HG02610 (cell line): ENCODE measurements at regions not wholly inside any gene's neighbourhood (a gene's known extent, or its start where the extent isn't known, plus 50 kb on each side); places are given as distances from the start of the nearest gene placed in this dataset.

Experiments used
- ATAC-seq: cut with Tn5 transposase; IDR thresholded peaks from one replicate; pipeline ENCODE4 v1.9.1; 2021; ENCODE audit warnings: mild to moderate bottlenecking, moderate library complexity; ENCODE audit not compliant: unreplicated experiment

- ATAC-seq, result no peak
Measured at GRCh38 chr22:47716890-47717615, 954.6 kb downstream of the TBC1D22A start.

- no peak for ATAC-seq
Measured at GRCh38 chr22:47715866-47716578, 953.6 kb downstream of the TBC1D22A start.

- no peak for ATAC-seq
Measured at GRCh38 chr22:47713941-47714340, 951.5 kb downstream of the TBC1D22A start.

- no peak for ATAC-seq
Measured at GRCh38 chr22:47710135-47710534, 947.7 kb downstream of the TBC1D22A start.

GRCh38 chr22:47705350-47705749 is 942.9 kb downstream of the TBC1D22A start:
- ATAC-seq, result no peak

DNA sequence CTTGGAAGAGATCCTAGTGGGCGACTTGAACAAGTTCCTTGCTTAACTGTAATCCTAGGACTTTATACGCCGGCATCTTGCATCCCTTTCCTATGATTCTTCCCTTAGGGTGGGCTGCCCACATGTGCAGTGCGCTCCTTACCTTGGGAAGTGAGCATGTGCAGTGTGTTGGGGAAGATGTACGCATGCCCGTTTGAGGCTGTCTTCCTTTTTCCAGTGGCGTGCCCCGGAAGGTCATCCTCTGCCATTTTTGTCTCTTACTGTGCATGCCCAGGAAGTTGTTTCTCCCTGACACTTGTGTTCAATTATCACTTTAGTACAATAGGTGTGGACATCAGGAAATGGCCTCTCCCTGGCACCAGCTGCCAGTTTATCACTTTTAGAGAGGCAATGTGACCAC is 936.5 kb downstream of the TBC1D22A start:
- no peak for ATAC-seq

DNA sequence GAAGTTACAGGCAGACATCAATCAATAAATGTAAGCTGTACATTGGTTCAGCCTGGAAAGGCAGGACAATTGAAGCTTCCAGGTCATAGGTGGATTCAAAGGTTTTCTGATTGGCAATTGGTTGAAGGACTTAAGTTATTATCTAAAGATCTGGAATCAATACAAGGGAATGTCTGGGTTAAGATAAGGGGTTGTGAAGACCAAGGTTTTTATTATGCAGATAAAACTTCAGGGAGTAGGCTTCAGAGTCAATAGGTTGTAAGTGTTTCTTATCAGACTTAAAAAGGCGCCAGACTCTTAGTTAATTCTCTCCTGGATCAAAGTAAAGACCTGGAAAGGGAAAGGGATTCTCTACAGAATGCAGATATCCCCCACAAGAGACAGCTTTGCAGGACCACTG is 935.4 kb downstream of the TBC1D22A start:
- ATAC-seq, result no peak

GRCh38 chr22:47696776-47697175 is 934.3 kb downstream of the TBC1D22A start:
- no peak for ATAC-seq

GRCh38 chr22:47695176-47695575 is 932.7 kb downstream of the TBC1D22A start:
- ATAC-seq, result no peak

- ATAC-seq, result no peak
Measured at GRCh38 chr22:47694536-47695130, 932.2 kb downstream of the TBC1D22A start.

DNA sequence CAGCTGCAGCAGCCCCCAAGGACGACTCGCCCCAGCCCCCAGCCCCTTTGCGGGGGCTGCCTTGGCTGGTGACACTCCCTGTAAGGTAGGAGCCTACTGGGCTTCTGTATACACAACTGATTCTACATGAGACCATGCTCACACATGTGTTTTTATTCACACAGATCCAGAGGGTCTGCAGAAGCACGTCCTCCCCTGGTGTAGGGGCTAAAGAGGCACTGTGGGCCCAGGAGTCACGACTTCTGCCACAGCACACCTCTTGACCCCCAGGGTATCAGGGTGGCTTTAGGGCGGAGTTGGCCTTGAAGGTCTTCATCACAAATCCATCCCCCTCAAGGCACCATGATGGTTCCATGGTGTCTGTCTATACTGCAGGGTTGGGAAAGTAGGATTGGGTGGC is 931.2 kb downstream of the TBC1D22A start:
- no peak for ATAC-seq

- ATAC-seq, result no peak
Measured at GRCh38 chr22:47692811-47693210, 930.4 kb downstream of the TBC1D22A start.

DNA sequence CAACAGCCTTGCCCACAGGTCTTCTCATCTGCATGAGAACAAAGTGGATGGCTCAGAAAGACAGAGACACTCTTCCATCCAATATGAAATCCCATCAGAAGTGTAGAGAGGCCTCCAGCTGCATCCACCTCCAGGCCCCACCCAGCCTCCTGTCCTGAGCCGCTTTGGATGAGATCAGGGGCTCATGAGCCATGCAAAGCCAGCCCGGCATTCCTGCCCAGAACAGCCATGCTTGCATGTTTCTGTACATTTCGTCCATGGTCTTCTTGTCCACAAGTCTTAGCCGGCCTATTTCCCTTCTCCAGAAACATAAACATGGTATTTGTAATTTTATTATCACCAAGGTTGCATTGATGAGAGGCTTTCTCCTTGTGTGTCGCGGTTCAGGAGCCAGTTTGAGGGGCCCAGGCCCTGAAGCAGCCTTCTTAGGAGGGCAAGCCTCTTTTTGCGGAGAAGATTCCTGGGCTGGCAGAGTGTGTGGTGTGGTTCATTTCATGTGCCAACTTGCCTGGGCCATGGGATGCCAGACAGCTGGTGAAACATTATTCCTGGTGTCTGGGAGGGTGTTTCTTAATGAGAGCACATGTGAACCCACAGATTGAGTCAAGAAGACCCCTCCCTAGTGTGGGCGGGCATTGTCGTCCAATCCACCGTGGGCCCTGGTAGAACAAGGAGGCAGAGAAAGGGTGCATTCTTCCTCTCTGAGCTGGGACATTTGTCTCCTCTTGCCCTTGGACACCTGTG is 928.9 kb downstream of the TBC1D22A start:
- ATAC-seq, result no peak

GRCh38 chr22:47690586-47690985 is 928.1 kb downstream of the TBC1D22A start:
- no peak for ATAC-seq

- no peak for ATAC-seq
Measured at GRCh38 chr22:47690166-47690565, 927.7 kb downstream of the TBC1D22A start.

- ATAC-seq, result no peak
Measured at GRCh38 chr22:47687776-47688175, 925.3 kb downstream of the TBC1D22A start.

GRCh38 chr22:47687346-47687655 is 924.9 kb downstream of the TBC1D22A start:
- ATAC-seq, result no peak

- no peak for ATAC-seq
Measured at GRCh38 chr22:47686594-47687345, 924.3 kb downstream of the TBC1D22A start.

DNA sequence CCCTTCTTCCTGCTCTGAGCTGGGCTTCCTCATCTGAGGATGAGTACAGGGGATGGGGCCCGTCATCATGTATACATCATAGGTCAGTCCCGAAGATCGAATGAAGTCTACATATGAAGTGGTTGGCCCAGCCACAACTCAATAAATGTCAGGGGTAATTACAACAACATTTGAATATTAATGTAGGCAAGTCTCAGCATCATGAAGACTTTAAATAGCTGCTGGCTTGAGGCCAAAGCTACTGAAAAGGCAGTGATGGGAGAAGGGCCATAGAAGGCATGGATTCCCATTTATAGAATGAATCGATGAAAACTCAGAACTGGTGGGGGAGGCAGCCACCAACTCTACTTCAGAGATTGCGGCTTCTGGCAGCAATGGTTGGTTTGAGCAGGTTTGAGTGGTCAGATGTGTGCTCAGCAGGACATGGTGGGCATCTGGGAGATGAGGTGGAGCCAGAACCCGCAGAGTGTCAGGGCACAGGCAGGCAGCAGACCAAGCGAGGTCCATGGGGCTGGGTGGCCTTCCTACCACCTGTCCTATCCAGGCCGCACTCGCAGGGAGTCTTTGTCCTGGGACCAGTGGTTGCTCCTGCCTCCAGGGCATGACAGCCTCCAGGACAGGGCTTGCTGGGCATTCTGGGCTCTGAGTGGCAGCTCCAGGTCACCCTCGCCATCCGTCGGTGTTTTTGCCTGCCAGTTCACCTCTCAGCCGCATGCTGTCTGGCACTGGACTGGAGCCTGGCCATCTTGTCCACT is 919.1 kb downstream of the TBC1D22A start:
- ATAC-seq, result no peak

DNA sequence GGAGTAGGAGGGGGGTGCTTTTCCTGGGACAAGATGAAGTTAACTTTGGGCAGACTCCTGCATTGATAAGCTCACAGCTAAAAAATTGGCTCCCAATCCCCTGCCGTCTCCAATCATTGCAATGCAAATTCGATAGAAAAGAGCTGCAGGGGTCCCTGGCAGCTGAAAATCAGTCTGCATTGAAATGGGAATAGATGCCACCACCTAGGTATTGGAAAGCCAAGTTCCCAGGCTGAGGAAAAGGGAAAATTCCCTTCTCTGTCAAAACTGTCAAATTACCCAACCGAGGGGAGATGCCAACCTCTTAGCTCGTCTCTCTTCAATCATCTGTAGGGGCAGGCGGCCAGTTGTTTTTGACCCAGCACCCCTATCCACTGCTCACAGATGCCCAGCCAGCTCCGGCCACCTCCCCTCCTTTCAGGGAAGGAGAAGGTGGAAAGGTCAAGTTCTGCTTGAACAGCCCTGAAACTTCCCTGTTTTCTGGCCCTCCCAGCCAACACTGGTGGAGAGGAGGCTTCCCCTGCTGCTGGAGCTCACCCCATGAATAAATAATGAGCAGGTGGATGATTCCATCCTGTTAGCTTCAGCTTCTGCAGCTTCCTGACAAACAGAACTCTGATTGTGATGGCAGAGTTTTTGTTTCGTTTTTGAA is 916.3 kb downstream of the TBC1D22A start:
- ATAC-seq, result no peak
